ENCODE measurements at regions not wholly inside any gene's neighbourhood (a gene's known extent, or its start where the extent isn't known, plus 50 kb on each side); places are given as distances from the start of the nearest gene placed in this dataset.

GRCh38 chr5:68449380-68449779, 233.8 kb downstream of the PIK3R1 start:
- no peak overlapping the region for H3K4me3 ChIP-seq
- no peaks in the 10 kb centered on the region for H3K27me3 ChIP-seq
- H3K27ac ChIP-seq: no peak overlapping the region
- DNase-seq (no peak), ATAC-seq (no peak)
- TF ChIP-seq CTCF (IDR thresholded peaks at IDR 0.05): no peak
- H3K9me3 ChIP-seq: no peaks in the 10 kb centered on the region
- intact Hi-C loops (cut with DNase I): no loop called here
- H3K4me1 ChIP-seq: peaks cover 0 to 4% of the 10 kb centered on the region in 2 donors
- no peaks in the 10 kb centered on the region for H3K36me3 ChIP-seq

- Histone ChIP-seq H3K4me3 (no peak overlapping the region), H3K9me3 (no peaks in the 10 kb centered on the region), H3K36me3 (no peaks in the 10 kb centered on the region), H3K27me3 (no peaks in the 10 kb centered on the region), H3K27ac (no peak overlapping the region), H3K4me1 (peaks cover 0 to 4% of the 10 kb centered on the region in 2 donors)
- intact Hi-C loops (cut with DNase I): no loop called here
- TF ChIP-seq CTCF (IDR thresholded peaks at IDR 0.05): no peak
- ATAC-seq: peak; percentile 44
- DNase-seq: no peak
Measured at GRCh38 chr5:68450245-68450852, 234.8 kb downstream of the PIK3R1 start.

- peaks cover 10 to 14% of the 10 kb centered on the region in 2 donors for H3K4me1 ChIP-seq
- intact Hi-C loops (cut with DNase I): no loop called here
- no peaks in the 10 kb centered on the region for H3K9me3 ChIP-seq
- no peak overlapping the region for H3K27ac ChIP-seq
- H3K4me3 ChIP-seq: no peak overlapping the region
- no peaks in the 10 kb centered on the region for H3K36me3 ChIP-seq
- no peaks in the 10 kb centered on the region for H3K27me3 ChIP-seq
- TF ChIP-seq CTCF (IDR thresholded peaks at IDR 0.05): no peak
- ATAC-seq (no peak), DNase-seq (no peak)
Measured at GRCh38 chr5:68452286-68452685, 236.7 kb downstream of the PIK3R1 start.

GRCh38 chr5:68454172-68454571, 238.6 kb downstream of the PIK3R1 start:
- no peak for DNase-seq
- no peak overlapping the region for H3K4me3 ChIP-seq
- peaks cover 10 to 21% of the 10 kb centered on the region in 2 donors for H3K4me1 ChIP-seq
- no peaks in the 10 kb centered on the region for H3K36me3 ChIP-seq
- no peak for ATAC-seq
- no peak overlapping the region for H3K27ac ChIP-seq
- H3K9me3 ChIP-seq: no peaks in the 10 kb centered on the region
- no peaks in the 10 kb centered on the region for H3K27me3 ChIP-seq
- intact Hi-C loops (cut with DNase I): no loop called here
- TF ChIP-seq CTCF (IDR thresholded peaks at IDR 0.05): no peak

GRCh38 chr5:68454766-68455165, 239.2 kb downstream of the PIK3R1 start:
- no peak for TF ChIP-seq CTCF (IDR thresholded peaks at IDR 0.05)
- Histone ChIP-seq H3K4me3 (no peak overlapping the region), H3K27me3 (no peaks in the 10 kb centered on the region), H3K9me3 (no peaks in the 10 kb centered on the region), H3K36me3 (no peaks in the 10 kb centered on the region), H3K4me1 (peaks cover 10 to 26% of the 10 kb centered on the region in 2 donors), H3K27ac (no peak overlapping the region)
- intact Hi-C loops (cut with DNase I): no loop called here
- DNase-seq (no peak), ATAC-seq (no peak)
